HG03175 (cell line): ENCODE measurements at regions not wholly inside any gene's neighbourhood (a gene's known extent, or its start where the extent isn't known, plus 50 kb on each side); places are given as distances from the start of the nearest gene placed in this dataset.
"Not testable (repeated sequence)": the region's sequence is repeated elsewhere in the genome, so short reads cannot be mapped to it uniquely, and the experiment has no call there.

Experiments
- ATAC-seq: cut with Tn5 transposase; IDR thresholded peaks from one replicate; pipeline ENCODE4 v1.9.1; 2021; ENCODE audit warnings: mild to moderate bottlenecking, moderate library complexity; ENCODE audit not compliant: unreplicated experiment

DNA sequence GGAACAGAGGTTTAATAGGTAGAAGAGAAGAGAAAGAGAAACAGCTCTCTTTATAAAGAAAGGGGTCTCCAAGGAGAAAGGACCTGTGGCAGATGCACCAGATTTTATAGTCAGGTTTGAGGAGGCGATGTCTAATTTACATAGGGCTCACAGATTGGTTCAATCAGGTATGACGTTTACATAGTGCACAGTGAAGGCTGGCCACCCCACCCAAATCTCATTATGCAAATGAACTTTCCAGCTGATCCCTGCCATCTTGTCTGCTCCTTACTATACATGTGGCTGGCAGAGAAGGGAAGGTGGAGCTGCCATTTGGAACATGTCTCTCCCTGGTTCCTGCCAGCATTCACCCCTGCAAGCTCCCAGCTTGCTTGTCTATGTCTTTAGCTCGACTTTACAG, 557.8 kb downstream of the SUCLG1 start:
- no peak for ATAC-seq

DNA sequence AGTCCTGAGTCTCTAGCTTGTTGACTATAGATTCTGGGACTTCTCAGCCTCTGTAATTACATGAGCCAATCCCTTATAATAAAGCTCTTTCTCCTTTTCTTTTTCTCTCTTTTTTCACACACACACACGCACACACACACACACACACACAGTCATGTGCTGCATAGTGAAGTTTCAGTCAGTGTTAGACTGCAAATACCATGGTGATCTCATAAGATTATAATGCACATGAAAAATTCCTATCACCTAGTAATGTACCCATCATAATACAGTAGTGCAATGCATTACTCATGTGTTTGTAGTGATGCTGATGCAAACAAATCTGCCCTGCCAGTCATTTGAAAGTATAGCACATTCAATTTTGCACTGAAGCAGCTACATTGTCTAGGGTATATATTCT, 558.2 kb downstream of the SUCLG1 start:
- ATAC-seq = no peak

DNA sequence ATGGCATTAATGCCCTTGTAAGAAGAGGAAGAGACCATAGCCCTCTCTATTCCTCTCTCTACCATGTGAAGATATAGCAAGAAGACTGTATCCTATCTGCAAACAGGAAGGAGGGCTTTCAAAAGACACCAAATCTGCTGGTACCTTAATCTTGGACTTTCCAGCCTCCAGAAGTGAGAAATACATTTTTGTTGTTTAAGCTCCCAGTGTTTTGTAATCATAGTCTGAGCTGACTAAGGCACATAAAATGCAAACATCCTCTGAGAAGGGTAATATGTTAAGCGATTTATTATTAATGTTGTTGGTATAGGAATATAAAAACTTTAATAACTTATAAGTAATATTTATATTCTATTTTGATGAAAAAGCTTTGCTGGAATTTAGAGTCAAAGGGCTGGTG, 559.8 kb downstream of the SUCLG1 start:
- no peak for ATAC-seq

DNA sequence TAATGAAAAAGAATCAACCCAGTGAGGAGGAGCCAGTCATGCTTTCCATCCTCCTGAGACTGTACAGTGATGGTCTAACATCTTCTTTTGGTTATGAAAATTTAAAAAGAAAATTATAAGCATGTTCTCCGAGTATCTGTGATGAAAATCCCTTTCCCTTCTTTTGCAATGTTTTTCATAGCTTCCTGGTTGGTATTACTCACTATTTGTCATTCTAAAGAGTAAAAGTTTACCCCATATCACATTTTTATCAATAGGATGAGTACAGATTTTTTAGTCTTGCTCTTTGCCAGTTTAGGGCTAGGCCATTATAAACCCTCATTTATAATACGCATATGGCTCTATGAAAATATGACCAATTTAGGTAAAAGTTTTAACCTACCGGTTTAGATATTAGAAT, 564.1 kb downstream of the SUCLG1 start:
- no peak for ATAC-seq

DNA sequence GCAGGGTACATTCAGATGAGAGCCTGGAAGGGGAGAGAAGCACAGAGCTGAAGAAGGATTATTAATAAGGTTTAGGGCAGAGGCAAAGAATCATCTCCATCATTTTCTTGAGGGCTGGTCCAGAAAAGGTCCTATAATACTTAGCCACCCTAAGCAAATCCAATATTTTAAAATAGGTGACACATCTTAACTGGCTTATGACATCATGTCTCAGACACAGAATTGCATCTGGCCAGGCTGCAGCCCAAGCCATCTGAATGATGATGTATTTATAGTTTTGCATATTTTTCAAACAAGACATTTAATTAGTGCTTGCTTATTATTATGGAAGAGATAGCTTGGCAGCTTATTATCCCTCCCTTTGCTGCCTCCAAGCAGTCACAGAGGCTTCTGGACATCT, 571.3 kb downstream of the SUCLG1 start:
- no peak for ATAC-seq

DNA sequence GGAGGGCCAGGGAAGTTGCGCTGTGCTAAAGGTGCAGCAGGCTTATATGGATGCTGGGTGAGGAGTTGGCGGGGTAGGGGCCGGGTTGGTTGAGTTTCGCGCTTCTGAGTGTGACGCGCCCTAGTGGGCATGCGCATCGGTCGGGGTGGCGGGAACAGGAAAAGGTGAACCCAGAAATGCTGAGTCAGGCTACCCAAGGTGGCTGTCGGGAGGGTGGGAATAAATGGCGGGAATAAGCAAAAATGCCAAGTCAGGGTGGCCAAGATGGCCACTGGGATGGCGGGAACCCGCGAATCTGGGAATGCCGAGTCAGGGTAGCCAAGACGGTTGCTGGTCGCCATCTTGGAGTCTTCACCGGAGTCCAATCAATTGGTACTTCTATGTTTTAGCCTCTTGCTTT, 580.0 kb downstream of the SUCLG1 start:
- no peak for ATAC-seq

DNA sequence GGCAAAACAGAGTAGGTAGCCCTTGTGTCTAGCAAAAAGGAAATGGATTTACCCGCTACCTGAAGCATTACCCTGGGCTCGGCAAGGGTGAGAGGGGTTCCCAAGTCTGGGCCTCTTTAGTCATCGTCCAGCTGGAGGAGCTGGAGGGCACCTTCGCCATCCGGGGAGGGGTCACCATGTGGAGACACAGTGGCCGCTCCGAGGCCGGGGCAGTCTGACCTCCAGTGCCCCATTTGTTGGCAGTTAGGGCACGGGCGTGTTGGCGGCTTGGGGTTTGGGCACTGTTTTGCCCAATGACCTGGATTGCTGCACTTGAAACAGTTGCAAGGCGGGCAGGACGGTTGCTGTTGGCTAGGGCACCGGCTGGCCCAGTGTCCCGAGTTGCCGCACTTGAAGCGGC, 581.8 kb downstream of the SUCLG1 start:
- ATAC-seq = not testable (repeated sequence)

DNA sequence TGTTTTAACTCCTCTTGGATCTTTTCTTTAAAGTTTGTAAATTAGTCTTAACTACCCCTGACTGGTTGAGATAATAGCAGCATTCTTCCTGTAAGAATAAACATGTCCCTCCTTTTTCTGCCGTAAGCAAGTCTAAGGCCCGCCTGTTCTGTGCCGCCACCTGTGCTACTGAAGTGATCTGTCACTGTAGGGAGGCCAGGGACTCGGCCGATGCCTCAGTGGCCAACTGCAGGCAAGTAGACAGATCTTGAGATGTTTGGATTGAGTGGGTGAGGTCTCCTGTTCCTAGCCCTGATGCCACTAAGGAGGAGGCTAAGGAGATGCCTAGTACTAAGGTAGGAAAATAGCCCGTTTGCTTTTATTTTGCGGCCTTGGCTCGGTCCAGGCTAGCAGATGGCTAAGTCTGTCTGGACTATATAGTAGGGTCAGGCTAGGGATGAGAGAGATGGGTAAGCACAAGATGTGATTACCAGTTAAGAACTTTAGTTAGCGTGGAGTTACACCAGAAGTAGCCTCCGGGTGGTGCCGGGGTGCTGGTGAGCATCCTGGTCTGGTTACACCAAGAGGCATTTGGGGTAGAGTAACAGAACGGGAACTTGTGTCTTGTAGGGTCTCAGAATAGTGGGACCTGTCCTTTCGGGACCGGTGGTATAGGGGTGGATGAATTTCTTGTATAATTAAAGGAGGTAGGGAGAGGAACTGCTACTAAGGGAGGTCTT, 584.2 kb downstream of the SUCLG1 start:
- no peak for ATAC-seq

DNA sequence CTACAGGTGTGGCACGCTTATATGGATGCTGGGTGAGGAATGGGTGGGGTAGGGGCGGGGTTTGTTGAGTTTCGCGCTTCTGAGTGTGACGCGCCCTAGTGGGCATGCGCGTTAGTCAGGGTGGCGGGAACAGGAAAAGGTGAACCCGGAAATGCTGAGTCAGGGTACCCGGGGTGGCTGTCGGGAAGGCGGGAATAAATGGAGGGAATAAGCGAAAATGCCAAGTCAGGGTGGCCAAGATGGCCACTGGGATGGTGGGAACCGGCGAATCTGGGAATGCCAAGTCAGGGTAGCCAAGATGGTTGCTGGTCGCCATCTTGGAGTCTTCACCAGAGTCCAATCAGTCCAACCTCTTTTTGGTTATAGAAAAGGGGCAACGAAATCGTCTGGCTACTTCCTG, 585.0 kb downstream of the SUCLG1 start:
- ATAC-seq = no peak

DNA sequence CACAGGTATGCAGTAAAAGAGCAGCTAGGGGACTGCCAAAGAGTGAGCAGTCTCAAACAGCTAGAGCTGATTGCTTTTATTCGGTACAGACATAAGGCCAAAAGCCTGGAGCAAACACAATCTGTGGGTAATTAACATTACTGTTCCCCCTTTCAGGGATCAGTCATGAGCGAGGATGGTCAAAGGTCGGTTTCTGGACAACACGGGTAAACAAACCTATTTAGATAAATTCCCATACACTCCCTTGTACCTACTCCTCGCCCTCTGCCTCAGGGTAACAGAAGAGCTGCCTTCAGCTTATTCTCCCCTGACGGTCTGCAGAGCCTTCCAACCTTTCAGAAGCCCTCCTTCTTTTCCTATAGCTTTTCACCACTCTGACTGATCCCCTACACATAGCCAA, 586.0 kb downstream of the SUCLG1 start:
- ATAC-seq = no peak

DNA sequence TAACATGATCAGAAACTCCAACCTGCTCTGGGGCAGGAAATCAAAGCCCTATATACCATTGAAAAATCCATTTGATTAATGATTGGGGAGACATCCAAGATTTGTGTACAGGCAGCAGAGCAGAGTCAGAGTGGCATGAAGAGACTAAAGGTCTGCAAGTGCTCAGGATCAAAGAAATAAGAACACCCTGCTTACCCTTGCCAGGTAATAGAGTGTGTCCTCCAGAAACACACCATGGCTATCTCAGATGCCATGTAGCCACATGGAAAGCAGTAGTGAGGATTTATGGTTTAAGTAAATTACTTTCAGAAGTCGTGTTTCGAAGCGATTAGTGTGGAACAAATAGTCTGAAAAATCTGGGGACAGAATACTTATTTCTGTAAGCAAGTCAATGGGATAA, 592.9 kb downstream of the SUCLG1 start:
- ATAC-seq = no peak

DNA sequence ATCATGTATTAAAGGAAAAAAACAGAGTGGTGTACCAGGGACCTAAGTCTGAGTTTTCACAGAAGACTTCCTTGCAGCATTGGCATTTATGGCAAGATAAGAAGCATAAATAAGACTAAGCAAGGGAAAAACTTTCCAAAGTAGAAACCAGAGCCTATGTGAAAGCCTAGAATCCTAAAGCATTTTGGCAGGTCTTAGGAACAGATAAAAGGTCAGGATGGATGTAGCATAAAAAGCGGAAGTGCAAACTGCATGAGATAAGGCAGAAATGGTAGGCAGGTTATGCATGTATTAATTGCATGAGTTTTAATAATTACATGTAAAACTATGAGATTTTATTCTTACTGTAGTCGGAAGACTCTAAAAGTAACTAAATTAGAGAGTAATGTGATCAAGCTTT, 596.5 kb downstream of the SUCLG1 start:
- ATAC-seq = no peak

DNA sequence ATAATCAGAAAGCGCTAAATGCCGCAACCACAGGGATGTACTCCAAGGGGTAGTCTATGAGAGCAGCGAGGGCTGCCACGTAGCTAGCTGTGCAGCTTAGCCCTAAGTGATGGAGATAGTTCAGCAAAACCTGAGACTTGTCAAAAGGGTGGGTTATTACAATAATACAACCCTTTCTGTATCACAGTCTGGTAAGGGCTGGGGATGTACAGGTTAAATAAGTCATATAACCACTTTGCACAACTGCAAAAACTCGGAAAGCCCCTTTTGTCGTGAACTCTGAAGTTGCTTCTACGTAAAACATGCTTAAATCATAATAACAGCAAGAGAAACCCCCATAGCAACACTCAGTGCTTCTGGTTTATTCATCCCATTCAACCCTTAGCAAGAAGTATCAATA, 598.8 kb downstream of the SUCLG1 start:
- no peak for ATAC-seq

DNA sequence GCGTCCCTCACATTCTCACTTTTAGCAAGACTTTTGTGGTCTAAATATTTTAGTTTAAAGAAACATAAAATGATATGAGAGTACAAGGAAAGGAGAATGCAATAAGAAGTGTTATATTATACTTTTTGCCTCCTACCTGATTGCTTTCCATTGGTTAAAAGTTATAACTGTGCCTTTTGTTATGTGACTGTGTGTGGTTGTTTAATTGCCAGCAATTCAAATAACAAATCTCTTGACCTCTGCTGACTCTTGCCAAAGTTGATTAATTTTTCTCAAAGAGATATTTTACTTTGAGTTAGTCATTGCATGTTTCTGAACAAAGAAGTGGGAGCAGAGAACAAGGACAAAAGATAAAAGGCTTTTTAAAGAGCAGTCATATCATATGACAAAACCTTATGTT, 599.5 kb downstream of the SUCLG1 start:
- no peak for ATAC-seq

DNA sequence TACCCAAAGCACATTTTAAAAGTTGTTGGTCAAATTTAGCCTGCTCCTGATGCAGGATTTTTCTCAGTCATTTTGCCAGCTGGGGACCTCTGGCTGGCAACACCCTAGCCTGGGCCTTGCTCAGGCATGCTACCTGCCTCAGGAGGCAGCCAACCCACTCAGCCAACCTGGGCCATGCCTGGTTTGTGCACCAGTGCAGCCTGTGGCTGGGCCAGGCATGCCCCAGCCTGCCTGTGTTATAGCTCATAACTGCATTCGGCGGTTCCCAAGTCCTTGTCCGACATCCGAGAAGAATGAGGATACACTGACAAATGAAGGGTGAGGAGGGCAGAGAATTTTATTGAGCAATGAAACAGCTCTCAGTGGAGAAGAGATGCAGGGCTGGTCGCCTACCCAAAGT, 608.0 kb downstream of the SUCLG1 start:
- no peak for ATAC-seq

DNA sequence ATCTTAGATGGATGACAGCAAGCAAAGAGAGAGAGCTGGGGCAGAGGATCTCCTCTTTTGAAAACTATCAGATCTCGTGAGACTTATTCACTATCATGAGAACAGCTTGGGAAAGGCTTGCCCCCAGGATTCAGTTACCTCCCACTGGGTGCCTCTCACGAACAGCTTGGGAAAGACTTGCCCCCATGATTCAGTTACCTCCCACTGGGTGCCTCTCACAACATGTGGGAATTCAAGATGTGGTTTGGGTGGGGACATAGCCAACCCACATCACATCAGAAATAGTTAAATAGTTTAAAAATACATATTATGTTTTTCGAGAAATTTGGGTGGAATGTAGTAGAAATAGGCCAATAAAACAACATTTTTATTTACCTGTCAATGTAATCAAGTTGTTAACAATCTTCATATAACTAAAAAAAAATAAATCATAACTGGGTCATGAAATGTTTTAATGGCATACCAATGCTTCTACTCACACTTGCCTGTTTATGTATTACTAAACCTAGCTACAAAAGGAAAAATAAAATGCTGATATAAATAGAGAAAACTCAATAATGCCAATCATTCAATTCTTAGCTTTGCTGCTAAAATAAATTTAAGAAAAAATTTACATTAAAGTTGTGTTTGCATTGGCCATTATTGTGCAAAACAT, 608.9 kb downstream of the SUCLG1 start:
- no peak for ATAC-seq

DNA sequence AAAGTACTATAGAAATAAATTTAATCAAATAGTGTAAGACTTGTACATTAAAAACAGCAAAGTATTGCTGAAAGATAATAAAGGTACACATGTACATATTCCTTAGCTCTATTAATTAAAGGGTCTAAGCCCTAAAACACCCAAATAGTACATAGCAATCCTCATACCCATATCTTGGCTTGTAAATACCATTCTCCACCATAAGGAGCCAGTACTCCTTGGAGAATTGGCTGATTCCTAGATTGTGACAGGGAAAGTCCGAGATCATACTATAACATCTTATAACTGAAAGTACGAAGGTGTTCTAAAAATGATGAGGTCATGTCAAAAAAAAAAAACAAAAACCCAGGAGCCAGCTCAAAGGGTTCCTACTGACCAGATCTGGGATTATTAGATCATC, 614.6 kb downstream of the SUCLG1 start:
- ATAC-seq = no peak

DNA sequence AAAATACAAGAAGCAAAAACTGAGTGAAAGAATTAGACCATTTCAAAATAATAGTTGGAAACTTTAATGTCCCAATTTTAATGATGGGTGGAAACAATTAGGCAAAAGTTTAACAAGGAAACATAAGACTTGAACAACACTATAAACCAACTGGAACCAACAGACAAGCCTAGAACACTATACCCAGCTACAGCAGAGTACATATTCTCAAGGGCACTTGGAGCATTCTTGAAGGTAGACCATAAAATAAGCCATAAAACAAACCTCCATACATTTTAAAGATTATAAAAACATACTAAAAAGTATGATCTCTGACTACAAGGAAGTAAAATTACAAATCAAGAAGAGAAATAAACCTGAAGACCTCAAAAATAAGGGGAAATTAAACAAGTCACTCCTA, 616.7 kb downstream of the SUCLG1 start:
- no peak for ATAC-seq

DNA sequence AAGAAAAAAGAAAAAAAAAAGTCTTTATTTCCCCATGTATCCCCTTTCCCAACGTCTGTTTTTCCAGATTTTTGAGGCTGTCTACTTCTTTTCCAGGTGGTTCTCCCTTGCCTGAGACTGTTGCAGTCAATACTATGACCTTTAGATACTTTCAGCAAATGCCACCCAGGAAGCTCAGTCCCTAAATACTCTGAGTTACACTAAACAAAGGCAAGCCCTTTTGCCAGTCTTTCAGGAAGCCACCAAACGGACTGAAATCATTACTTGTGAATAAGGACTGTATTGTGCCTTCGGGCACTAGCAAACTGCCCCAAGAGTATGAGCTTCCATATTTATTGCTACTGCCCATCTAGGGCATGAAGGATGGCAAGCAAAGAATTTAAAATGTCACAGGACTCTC, 621.3 kb downstream of the SUCLG1 start:
- no peak for ATAC-seq

DNA sequence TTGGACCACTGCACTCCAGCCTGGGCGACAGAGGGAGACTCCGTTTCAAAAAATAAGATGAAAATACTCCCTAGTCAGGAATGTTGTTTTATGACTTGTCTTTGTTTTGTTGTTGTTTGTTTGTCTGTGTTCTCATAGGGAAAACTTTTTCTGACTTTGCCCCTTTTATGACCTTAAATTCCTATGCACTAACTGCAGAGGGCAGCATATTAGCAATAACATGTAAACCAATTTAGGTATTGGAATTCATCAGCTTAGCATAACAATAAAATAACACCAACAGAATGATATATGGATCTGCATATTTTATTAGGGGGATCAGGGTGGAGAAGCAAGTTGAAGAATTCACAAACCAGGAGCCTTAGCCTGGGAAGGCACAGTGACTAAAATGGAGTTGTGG, 631.5 kb downstream of the SUCLG1 start:
- no peak for ATAC-seq

DNA sequence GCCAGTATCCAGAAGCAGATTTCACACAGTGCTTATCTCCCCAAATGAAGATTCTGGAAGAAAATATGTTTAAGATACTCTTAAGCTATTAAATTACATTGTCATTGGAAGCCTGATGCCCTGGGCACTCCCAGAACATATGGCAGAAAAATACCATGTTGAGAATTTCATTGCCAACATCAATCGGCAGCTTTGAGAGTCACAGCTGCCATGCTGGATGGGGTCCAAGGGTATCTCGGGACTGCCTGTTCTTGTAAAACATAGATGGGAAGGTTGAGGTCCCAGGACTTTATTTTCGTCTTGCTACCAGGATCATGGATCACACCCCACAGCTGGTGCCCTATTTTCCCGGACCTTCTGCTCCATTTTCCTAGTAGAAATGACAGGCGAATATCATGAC, 632.5 kb downstream of the SUCLG1 start:
- no peak for ATAC-seq

DNA sequence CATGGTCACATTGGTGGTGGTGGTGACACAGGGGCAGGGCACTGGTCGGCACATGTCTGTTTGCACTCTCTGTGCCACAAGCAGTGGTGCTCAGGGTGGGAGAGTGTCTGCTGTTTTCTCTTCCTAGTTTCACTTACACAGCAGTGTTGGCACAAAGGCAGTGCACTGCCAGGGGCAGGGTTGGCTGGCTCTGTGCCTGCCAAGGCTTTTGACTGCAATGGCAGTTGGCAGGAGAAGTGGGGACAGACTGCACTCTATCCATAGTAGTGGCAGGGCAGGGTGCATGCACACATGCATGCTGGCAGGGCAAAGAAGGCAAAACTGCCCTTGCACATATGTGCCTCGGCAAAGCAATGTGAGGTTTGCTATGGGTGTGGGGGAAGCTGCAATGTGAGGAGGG, 635.9 kb downstream of the SUCLG1 start:
- ATAC-seq = no peak

DNA sequence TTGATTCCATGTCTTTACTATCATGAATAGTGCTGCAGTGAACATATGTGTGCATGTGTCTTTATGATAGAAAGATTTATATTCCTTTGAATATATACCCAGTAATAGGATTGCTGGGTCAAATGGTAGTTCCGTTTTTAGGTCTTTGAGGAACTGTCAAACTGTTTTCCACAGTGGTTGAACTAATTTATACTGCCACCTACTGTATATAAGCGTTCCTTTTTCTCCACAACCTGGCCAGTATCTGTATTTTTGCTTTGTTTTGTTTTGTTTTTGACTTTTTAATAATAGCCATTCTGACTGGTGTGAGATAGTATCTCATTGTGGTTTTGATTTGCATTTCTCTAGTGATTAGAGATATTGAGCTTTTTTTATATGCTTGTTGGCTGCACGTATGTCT, 641.6 kb downstream of the SUCLG1 start:
- ATAC-seq = no peak
